NCI-H1436 (cell line): ENCODE measurements at regions not wholly inside any gene's neighbourhood (a gene's known extent, or its start where the extent isn't known, plus 50 kb on each side); places are given as distances from the start of the nearest gene placed in this dataset.
A peak's percentile ranks its signal among the peaks of the same experiment; 100 is the strongest.

Experiments used
- DNase-seq: peaks from one replicate; lab custom pipeline; 2025; lab: John Stamatoyannopoulos, UW

GRCh38 chr10:29028486-29028885, 260.4 kb upstream of the LYZL1 start:
- DNase-seq, result no peak

- no peak for DNase-seq
Measured at GRCh38 chr10:29030900-29031299, 258.0 kb upstream of the LYZL1 start.

GRCh38 chr10:29032169-29032568, 256.7 kb upstream of the LYZL1 start:
- no peak for DNase-seq

- DNase-seq, result no peak
Measured at GRCh38 chr10:29033311-29033940, 255.4 kb upstream of the LYZL1 start.

- no peak for DNase-seq
Measured at GRCh38 chr10:29034592-29034991, 254.3 kb upstream of the LYZL1 start.

- DNase-seq, result no peak
Measured at GRCh38 chr10:29035721-29036120, 253.1 kb upstream of the LYZL1 start.

GRCh38 chr10:29037348-29038113, 251.3 kb upstream of the LYZL1 start:
- no peak for DNase-seq

- no peak for DNase-seq
Measured at GRCh38 chr10:29039091-29039490, 249.8 kb upstream of the LYZL1 start.

DNA sequence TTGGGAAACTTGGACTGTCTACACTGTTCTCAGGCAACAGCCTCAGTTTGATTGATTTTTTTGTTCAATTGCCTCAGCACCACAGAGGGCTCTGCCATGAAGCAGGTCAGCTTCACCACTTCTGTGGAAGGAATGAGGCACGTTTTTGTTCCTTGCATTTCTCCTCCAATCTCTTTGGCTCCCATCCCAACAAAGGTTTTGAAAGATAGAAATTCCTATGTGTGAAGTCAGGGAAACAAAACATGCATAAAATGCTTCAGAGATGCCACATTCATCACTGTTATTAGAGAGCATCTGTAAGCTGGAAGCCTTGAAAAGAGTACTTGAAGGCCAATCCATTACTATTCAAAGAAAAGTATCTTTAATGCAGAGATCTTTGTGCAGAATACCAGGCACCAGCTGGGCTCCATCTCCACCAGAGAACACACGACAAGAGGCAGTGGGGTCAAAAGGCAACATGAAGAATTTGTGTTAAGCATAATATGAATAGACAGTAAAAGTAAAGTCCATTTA, 249.1 kb upstream of the LYZL1 start:
- DNase-seq, result no peak

DNA sequence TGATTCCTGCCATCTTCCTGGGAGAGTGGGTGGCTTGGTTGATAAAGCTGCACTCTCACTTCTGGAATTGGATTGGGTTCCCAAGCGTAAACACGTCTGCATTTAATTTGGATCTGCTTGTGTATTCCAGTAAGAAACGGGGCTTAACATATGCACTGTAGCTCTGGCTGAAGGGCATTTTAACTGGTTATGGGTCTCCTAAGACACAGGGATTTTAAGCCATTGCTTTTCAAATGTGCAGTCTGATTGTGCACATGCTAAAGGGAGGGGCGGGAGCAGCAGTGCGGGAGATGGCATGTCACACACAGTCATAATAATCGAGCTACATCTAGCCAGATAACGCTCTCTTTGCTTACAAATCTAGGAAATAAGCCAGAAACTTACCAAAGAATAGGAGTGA, 247.3 kb upstream of the LYZL1 start:
- DNase-seq, result no peak

GRCh38 chr10:29048506-29048905, 240.4 kb upstream of the LYZL1 start:
- no peak for DNase-seq

DNA sequence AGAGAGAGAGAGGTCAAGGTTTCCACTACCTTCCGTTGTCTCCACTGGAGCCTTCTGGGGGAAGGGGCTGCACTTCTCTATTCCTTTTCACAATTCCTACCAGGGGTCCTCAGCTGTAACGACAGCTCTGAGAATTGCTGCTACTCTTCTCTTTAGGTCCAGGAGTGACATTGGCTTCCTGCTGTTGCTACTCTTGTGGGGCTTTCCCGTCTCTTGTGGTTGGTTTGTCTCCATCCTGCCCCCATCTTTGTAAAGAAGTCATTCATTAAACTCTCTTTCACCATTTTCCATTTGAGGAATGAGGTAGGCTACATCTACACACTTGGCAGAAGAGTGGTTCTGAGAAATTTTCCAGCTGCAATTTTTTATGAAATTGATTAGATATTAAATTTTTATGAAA, 238.8 kb upstream of the LYZL1 start:
- no peak for DNase-seq

- DNase-seq, result no peak
Measured at GRCh38 chr10:29055101-29055500, 233.8 kb upstream of the LYZL1 start.

DNA sequence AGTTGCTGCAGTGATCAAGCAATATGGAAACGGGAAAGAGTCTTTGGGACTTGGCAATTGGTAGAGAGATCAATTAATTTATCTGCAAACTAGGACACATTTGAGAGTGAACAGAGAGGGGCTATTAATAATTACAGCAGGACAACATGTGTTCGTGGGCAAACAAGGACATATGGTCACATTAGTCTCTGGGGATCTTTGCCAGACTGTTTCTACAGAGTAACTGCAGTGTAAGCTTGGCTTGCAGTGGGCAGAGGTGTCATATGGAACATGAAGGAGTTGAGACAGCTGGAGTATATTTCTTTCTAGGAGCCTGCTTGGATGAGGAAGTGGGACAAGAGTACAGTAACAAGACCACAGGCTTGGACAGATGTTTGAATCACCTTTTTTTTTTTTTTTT, 232.1 kb upstream of the LYZL1 start:
- no peak for DNase-seq

GRCh38 chr10:29057822-29058331, 231.0 kb upstream of the LYZL1 start:
- DNase-seq, result no peak

DNA sequence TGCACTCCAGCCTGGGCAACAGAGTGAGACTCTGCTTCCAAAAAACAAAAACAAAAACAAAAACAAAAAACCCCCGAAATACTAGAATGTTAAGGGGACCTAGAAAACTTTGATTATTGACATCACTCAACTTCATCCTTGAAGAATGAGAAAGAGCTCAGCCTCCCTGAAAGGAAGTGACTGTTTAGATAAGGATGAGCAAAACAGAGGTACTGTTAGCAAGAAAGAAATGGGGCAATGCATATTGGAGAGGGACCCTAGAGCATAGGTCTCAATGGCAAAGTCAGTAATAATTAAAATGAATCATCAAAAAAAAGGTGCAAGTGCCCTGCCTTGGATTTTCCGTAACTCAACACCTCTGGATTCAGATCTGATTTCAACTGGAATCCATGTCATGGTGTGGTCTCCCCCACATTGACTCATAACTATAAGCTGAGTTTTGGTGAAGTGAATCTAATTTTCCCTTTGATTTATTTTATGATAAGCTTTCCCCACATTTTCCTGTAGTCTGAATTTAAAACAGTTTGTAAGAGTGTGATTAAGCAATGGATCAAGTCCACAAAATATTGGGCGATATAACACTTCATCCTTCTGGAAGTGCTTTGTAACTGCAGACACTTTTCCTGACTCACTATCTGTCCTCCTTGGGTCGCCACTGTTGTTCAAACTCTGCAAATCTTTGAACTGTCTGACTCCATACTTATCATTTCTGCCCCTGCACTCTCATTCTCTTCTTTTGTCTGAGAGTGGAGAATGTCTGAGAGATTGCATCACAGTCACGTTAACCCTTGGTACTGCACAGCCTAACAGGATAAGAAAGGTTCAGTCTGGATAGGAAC, 224.8 kb upstream of the LYZL1 start:
- DNase-seq, result no peak

DNA sequence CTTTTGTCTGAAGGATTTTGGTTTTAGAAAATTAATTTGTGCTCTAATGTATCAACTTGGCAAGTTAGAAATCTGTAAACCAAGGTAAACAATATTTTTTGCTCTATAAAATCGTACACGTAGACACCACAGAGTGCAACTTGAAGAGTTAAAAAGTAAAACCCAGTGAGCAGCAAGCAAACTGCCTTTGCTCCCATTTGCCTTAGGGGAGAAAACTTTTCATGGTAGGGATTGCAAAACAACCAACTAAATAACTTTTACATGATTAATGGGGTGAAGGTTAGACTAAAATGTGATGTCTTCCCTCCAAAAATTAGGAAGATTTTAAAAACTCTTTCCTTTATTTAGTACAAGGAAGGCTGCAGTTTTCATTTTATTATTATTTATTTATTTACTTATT, 224.2 kb upstream of the LYZL1 start:
- no peak for DNase-seq

- no peak for DNase-seq
Measured at GRCh38 chr10:29067161-29067560, 221.7 kb upstream of the LYZL1 start.

DNA sequence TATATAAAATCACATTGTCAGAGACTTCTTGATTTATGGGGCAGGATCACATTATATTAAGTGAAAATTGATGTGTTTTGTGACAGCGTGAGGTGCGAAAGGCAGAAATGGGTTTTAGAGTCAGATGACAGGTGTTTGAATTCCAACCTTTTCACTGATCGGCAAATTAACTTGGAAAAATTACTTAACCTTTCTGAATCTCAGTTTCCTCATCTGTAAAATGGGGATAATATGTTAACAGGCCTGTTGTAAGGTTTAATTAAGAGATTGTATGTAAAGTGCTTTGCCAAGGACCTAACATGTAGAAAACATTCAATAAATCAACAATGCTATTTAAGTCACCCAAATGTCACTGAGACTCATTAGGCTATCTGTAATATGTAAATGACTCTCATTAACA, 221.2 kb upstream of the LYZL1 start:
- no peak for DNase-seq

DNA sequence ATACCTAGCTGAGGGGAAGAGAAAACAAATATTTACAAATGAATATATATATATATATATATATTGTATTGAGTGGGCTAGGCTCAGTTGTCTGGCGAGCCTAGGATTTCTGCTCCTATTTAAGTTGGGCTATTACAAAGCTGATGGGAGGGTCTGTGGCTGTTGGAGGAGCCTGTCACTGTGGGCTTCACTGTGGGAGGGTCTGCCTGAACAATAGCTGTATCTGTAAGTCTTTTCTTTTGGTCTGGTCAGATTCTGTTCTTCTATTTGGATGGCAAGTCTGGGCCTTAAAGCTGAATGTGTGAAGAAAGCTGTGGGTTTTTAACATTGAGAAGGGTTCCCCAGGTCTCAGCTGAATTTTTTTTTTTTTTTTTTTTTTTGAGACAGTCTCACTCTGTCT, 220.6 kb upstream of the LYZL1 start:
- no peak for DNase-seq

GRCh38 chr10:29068966-29069365, 219.9 kb upstream of the LYZL1 start:
- no peak for DNase-seq

- DNase-seq, result no peak
Measured at GRCh38 chr10:29069941-29070340, 218.9 kb upstream of the LYZL1 start.

DNA sequence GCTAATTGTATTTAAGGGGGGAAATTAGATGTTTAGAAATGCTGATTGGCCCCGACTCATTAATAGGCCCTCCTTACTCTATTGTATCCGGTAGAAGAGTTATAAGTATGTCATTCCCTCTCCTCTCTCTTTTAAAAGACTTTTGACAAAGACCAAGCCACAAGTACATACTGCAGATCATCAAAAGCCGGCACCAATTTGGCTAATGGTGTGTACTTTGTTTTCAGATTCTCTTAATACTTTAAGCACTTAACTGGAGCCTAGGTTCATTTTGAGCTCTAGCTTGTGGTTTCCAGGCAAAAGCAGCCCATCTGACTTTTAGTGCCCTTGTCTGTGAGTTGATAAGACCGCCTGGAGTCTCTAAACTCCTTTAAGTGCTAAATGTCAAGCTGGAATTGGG, 210.0 kb upstream of the LYZL1 start:
- peak; percentile 22 for DNase-seq
